GM13976 (cell line): ENCODE measurements at regions not wholly inside any gene's neighbourhood (a gene's known extent, or its start where the extent isn't known, plus 50 kb on each side); places are given as distances from the start of the nearest gene placed in this dataset.

Source experiments
- DNase-seq: peaks from one replicate; pipeline ENCODE4 v3.0.0; 2012; ENCODE audit warnings: low spot score
- CTCF ChIP-seq: IDR thresholded peaks from 2 replicates; pipeline ENCODE4 v1.5.1; 2012; ENCODE audit warnings: borderline replicate concordance, mild to moderate bottlenecking; ENCODE audit not compliant: insufficient read depth; ENCODE audit errors: extremely low read depth, missing control alignments, control extremely low read depth
- in situ Hi-C: fragments of 300-500 bp; cut with MboI; formaldehyde crosslinking; loops from one replicate; pipeline ENCODE4 v1.12.0; 2022; ENCODE audit warnings: low sequenced_read_pairs, mixed read lengths, inconsistent platforms; ENCODE audit not compliant: unreplicated experiment

- TF ChIP-seq CTCF: no peak
- DNase-seq: no peak
- in situ Hi-C loops: no loop called here
Measured at GRCh38 chr2:217291259-217291658, 431.4 kb upstream of the TNP1 start.

GRCh38 chr2:217290467-217290866 is 430.6 kb upstream of the TNP1 start:
- no peak for DNase-seq
- no peak for TF ChIP-seq CTCF
- in situ Hi-C loops: no loop called here

GRCh38 chr2:217289907-217290280 is 430.0 kb upstream of the TNP1 start:
- TF ChIP-seq CTCF: no peak
- in situ Hi-C loops: no loop called here
- DNase-seq: no peak

- no peak for TF ChIP-seq CTCF
- no peak for DNase-seq
- in situ Hi-C loops: no loop called here
Measured at GRCh38 chr2:217289177-217289906, 429.5 kb upstream of the TNP1 start.

- no peak for TF ChIP-seq CTCF
- in situ Hi-C loops: no loop called here
Measured at GRCh38 chr2:217288472-217289063, 428.7 kb upstream of the TNP1 start.

GRCh38 chr2:217286833-217287232 is 427.0 kb upstream of the TNP1 start:
- in situ Hi-C loops: no loop called here
- DNase-seq: no peak
- no peak for TF ChIP-seq CTCF

More at GRCh38 chr2:217288472-217289063, 428.7 kb upstream of the TNP1 start:
- no peak for DNase-seq

GRCh38 chr2:217285926-217286325 is 426.1 kb upstream of the TNP1 start:
- in situ Hi-C loops: no loop called here
- no peak for TF ChIP-seq CTCF
- DNase-seq: no peak
